HG03565 (cell line): ENCODE measurements at regions not wholly inside any gene's neighbourhood (a gene's known extent, or its start where the extent isn't known, plus 50 kb on each side); places are given as distances from the start of the nearest gene placed in this dataset.

Experiments
- ATAC-seq: cut with Tn5 transposase; IDR thresholded peaks from one replicate; pipeline ENCODE4 v1.9.1; 2021; ENCODE audit warnings: mild to moderate bottlenecking, moderate library complexity; ENCODE audit not compliant: unreplicated experiment

- no peak for ATAC-seq
Measured at GRCh38 chr22:46076651-46077339, 73.5 kb upstream of the PPARA start.

GRCh38 chr22:46077669-46078099 lies 72.6 kb upstream of the PPARA start:
- no peak for ATAC-seq

- no peak for ATAC-seq
Measured at GRCh38 chr22:46078241-46079092, 71.9 kb upstream of the PPARA start.

GRCh38 chr22:46079093-46079860 lies 71.0 kb upstream of the PPARA start:
- ATAC-seq = no peak

GRCh38 chr22:46079861-46080821 lies 70.2 kb upstream of the PPARA start:
- no peak for ATAC-seq

GRCh38 chr22:46081036-46081830 lies 69.1 kb upstream of the PPARA start:
- ATAC-seq = no peak

- ATAC-seq = no peak
Measured at GRCh38 chr22:46081831-46082210, 68.5 kb upstream of the PPARA start.

GRCh38 chr22:46082633-46083032 lies 67.7 kb upstream of the PPARA start:
- ATAC-seq = no peak

GRCh38 chr22:46083383-46084350 lies 66.7 kb upstream of the PPARA start:
- ATAC-seq = no peak

GRCh38 chr22:46084376-46084775 lies 66.0 kb upstream of the PPARA start:
- no peak for ATAC-seq

- no peak for ATAC-seq
Measured at GRCh38 chr22:46084943-46085827, 65.1 kb upstream of the PPARA start.

- no peak for ATAC-seq
Measured at GRCh38 chr22:46085828-46086576, 64.3 kb upstream of the PPARA start.

GRCh38 chr22:46086577-46087335 lies 63.6 kb upstream of the PPARA start:
- no peak for ATAC-seq

- ATAC-seq = no peak
Measured at GRCh38 chr22:46087336-46087690, 63.0 kb upstream of the PPARA start.

GRCh38 chr22:46087816-46088277 lies 62.5 kb upstream of the PPARA start:
- no peak for ATAC-seq
